GM19023 (cell line): ENCODE measurements at regions not wholly inside any gene's neighbourhood (a gene's known extent, or its start where the extent isn't known, plus 50 kb on each side); places are given as distances from the start of the nearest gene placed in this dataset.

Experiments
- ATAC-seq: cut with Tn5 transposase; IDR thresholded peaks from one replicate; pipeline ENCODE4 v1.9.1; 2021; ENCODE audit warnings: mild to moderate bottlenecking, moderate library complexity; ENCODE audit not compliant: unreplicated experiment

DNA sequence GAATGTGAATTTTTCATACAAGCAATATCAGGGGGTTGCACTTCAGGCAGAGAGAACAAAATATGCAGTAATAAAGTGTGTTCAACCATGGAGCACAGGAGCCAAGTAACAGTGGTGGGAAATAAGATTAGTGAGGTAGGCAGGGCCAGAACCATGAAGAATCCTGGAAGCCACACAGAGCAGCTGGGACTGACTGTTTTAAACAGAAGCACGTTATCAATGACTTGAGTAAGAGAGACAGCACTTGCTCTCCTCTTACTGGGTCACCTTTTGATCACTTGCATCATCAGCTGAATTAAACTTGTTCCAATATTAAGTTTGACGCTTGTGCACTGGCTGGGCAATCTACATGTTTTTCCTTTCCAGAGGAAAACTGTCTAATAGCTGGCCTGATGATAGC is 238.5 kb downstream of the TBX18 start:
- no peak for ATAC-seq

DNA sequence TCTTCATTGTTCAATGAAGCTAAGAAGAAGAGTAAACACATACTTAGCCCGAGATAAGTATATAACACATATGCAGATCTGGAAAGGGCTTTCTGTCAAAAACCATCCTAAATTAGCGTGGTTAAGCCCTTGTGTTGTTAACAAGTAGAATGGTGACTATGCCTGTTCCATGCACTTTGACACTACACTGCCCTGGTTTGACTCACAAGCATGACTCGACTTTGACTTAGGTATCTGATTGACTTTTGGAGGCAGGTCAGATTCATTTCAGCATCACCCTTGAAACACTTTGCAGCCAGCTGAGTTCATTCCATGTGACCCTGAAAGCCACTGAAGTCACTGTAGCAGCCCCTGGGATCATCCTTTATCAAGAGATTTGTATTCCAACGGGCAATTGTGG is 239.8 kb downstream of the TBX18 start:
- no peak for ATAC-seq

DNA sequence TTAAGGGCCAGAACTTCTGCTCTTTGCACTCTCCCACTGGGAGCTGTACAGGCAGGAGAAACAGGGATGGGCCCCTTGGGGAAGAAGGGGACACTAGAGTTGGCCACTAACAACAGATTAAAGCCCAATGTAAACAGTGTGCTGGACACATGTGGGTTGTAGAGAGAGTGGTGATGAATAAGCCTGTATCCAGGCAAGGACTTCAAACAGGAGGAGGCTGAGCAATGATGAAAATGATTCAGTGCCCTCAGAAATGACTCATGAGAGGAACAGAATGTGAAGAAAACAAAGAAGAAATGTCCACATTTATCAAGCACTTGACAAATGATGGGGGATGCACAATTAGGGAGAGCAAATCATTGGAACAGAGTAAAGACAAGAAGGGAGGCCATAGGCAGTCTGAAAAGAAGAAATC is 242.3 kb downstream of the TBX18 start:
- ATAC-seq: no peak

DNA sequence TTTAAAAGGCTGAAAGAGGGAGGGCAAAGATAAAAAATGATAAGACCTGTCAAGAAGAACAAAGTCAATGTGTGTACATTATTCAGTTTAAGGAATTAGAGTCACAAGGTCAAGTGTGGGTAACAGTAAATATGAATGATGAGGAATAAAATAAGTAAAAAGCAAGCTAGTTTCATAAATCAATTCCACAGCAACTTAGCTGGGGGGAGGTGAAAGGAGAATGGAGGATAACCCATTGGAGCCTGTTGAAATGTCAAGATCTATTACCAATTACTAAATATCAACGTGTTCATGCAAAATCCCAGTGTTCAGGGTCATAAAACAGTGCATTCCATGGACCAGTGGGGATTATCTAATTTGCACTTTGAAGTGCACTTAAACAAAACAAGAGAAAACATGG is 242.9 kb downstream of the TBX18 start:
- no peak for ATAC-seq

DNA sequence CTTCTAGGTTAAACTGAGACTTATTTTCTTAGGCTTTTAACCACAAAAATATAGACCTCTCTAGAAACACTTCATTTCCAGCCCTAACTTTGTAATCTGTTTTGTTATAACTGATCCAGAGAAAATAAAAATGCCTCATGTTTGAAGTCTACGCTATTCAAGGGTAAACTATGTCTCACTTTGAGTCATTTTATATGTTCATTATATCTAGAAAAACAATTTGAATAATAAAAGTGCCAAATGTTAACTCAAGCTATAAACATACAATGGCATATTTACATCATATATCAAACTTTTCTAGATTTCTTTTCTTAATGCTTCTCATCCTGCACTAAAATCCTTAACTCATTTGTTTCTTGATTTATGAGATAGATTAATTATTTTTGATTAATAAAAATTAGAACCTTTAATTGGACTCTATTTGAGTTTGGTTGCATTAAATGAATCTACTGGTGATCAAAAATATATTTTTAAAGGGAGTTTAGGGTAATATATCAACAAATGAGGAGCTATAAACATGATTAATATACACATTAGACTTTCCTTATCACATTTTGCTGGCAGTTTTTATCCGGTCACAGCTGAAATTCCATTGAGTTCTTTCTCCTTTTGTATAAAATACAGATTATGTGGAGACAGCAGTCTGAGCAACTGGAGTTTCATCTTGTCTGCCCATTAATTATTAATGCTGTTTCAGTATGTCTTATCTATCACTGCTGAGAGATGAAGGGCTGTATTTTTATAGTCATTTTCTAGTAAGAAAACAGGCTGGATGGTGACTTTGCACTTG is 246.5 kb downstream of the TBX18 start:
- ATAC-seq: no peak

DNA sequence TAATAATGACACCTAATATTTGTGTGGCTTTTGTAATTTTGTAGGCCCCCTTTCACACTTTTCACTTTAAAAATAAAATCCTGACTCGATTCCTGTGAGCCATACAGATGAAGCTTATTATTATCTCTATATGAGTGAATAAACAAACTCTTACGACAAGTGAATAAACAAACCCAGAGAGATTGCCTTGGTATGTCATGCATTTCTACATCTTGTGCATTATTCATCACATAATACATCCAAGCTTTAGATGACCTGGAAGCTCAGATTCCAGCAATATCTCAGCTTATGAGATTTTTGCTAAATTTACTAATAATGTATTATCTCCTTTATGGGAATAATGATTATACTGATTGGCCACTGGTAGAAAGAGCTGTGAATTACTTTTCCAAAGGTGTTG is 248.2 kb downstream of the TBX18 start:
- no peak for ATAC-seq

DNA sequence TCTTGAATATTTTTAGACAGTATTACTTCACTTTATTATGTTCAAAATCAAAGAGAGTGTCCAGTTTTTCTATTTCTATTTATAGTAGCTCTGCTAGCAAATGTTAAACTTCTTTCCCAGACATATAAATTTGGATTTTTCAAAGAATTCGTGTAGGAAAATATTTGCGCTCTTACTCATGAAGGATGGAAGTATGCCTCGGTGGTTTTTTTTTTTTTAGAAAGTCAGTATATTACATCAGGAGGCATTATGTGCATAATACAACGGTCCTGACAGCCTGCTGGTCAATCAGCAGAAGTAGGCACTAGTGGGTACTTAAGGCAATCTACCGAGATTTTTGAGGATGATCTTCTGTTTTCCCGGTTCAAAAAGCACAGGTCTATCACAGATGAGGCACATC is 249.3 kb downstream of the TBX18 start:
- no peak for ATAC-seq

DNA sequence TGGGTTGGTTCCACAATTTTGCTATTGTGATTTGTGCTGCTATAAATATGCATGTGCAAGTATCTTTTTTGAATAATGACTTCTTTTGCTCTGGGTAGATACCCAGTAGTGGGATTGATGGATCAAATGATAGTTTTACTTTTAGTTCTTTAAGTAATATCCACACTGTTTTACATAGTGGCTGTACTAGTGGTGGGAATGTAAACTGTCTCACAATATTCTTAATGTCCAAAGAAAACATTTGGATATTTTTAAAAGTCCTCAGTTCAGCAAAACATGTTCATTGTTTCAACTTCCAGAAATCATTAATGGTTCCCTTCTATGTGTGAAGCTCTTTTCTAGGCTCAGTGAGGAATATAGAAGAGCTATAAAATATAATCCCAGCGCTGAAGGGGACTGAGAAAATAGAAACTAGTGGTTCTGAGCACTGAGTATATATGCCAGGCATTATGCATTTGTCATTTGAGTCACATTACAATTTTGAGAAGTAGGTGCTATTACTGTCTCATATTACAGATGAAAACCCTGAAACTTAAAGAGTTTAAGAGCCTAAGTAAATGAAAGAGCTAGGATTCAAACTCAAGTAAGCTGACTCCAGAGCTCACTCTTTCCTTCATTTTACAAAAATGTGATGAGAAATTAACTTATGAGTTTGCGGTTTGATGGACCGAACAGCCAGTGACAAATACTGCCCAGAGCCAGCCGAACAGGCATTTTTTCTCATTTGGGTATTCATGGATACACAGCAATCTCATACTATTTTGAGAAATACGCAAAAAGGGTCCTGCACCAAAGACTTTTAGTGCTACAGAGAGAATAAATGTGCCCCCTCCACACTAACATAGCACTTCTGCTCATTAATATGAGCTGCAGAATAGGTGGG is 250.1 kb downstream of the TBX18 start:
- no peak for ATAC-seq

DNA sequence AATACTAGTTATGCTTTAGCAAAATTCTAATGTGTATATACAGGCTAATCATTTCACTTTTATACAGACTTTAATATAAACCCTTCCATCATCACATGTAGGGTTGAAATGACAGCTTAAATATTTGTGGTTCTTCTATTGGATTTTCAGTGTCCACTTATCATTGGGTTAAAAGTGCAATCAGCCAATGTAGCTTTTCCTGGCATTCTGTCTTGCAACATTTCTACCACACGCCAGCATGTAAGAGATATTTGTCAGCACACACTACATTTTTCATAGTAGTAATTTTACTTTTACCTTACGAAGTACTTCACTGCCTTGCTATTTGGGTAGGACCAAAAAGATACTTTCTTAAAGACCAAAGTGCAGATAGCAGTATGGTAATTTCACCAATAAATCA is 252.0 kb downstream of the TBX18 start:
- no peak for ATAC-seq

DNA sequence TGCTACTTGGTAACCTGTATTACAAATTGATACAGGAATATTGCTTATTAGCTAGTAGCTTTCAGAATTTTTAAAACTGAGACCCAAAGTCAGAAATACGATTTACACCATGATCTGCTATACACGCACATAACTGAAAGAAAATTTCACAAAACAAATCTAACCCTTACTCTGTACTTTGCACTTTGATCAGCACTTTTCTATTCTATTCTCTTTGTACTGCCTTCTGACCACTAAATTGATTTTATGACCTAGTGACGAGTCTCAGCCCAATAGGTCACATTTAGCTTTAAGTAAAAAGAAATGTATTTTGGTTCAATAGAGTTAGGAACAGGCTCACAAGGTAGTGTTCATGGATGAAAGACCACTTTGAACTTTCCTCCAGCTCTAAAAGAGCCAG is 252.5 kb downstream of the TBX18 start:
- ATAC-seq: no peak

DNA sequence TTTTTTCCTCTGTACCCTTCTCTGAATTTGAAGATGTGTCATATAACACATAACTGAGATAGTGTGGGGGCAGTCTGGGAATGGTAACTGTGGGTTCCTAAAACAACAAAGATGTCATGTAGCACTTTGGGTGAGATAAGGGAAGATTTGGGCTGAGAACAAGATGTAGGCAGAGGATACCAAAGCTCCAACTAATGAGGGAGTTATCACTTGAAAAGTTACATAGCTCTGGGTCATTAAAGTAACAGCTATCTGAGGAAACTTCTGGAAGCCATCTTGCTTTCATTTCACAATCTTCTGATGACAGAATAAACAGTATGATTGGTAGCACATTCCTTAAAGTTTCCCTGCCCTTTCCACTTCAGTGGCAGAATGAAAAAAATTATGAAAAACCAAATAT is 255.4 kb downstream of the TBX18 start:
- no peak for ATAC-seq

DNA sequence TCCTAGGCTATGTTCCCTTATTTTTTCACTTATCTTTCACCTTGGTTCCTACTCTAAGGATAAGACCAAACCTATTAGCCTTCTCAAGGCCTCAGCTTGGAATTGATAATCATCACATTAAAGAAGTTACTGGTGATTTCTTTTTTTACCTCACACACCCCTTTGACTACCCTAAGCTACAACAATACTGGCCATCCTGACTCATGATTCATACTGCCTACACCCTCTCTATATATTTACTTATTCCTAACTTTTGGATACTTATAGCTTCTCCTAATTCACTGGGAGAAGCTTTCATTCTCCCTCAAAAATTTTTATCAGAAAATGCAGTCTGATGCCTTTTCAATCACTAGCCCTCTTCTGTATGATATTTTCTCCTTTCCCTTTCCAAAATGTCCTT is 256.1 kb downstream of the TBX18 start:
- ATAC-seq: no peak

DNA sequence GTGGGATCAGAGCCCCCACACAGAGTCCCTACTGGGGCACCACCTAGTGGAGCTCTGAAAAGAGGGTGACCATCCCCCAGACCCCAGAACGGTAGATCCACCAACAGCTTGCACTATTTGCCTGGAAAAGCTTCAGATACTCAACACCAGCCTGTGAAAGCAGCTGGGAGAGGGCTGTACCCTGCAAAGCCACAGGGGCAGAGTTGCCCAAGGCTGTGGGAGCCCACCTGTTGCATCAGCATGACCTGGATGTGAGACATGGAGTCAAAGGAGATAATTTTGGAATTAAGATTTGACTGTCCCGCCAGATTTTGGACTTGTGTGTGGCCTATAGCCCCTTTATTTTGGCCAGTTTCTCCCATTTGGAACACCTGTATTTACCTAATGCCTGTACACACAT is 260.4 kb downstream of the TBX18 start:
- ATAC-seq: no peak

DNA sequence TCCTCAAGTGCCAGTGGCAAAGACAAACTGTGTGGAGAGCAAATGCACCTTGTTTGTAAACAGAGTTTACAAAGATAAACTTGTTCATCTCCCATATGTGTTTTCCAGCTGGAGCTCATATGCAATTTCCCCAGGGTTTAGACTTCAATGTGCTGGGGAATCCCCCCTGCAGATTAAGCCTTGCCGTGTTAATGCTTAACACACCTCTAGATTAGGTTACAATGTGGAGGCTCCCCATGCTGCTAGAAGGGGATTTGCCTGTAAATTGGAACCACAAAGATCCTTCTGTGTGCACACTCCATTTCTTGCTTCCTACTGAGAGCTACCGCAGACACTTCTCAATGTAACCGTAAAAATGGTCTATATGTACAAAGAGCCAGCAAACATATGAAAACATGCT is 263.1 kb downstream of the TBX18 start:
- no peak for ATAC-seq

DNA sequence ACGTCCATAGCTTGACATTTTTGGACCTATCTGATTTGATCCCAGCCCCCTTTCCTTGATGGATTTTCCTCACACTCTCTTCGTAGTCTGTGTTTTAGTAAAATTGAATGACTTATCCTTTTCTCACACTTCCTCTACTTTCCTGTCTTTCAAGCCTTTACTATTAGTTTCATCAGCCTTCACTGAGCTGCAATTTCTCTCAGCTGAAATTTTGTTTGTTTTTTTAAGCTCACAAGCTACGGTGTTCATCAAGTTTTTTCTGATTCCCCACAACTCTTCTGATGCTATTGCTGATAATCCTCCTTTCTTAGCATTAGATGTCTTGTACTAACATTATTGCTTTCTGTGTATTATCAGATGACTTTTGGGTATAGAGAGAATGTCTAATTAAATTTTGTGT is 263.7 kb downstream of the TBX18 start:
- ATAC-seq: no peak

DNA sequence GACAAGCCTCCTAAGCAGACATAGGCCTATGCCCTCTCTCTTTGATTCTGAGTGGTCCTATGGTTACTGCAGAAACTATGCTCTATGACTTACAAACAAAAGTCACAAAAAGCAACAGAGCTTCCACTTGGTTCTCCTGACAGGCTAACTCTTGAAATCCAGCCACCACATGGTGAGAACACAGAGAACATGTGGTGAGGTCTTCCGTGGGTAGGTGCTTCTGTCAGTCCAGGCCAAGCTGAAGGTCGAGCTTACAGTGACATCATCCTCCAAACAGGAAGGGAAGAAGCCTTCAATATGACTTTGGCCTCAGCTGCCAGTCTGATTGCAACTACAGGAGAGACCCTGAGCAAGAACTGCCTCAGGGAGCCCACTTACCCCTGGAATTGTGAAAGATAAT is 265.5 kb downstream of the TBX18 start:
- no peak for ATAC-seq

DNA sequence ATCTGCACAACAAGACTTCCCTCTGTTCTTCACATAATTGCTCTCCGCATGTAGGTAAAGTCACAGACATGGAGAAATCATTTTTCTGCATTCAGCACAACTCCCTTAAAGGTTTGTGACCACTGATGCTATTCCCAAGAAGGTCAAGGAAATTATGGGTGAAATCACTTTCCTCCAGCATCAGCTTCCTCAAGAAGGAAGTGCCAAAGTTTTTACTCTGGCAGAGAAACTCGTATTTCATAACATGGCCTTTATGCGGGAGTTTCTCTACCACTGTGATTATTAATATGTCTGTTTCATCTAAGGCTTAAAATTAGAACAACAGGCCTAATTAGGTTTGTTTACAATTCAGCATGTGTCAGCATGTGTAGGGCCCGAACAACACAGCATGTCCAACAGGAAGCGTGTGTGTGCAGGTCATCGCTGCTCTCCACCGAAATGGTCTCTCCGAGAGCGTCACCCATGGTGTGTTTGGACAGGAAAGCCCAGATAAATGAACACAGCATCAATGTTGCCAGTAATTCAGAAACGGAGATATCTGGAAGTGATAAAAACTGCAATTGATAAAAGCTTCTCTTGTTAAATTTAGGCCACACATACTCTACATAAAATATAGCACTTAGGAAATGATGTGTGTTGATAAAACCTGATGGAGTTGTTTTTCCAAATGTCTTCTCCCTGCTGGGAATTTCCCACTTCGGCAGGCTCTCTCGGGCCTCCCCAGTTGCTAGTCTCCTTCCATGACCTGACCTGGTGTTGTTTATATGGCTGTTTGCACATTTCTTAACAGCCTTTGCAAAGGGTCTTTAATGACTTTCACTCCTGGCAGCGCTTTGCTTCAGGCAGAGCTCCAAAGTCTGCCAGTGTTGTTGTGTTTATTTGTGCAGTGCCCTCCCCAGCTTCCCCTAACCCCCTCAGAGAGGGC is 265.1 kb upstream of the CEP162 start:
- ATAC-seq: no peak

DNA sequence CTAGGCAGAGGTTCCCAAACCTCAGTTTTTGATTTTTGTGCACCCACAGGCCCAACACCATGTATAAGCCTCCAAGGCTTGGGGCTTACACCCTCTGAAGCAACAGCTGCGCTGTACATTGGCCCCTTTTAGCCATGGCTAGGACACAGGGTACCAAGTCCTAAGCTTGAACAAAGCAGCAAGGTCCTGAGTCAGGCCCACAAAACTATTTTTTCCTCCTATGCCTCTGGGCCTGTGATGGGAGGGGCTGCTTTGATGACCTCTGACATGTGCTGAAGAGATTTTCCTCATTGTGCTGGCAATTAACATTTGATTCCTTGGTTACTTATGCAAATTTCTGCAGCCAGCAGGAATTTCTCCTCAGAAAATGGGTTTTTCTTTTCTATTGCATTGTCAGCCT is 262.2 kb upstream of the CEP162 start:
- no peak for ATAC-seq

DNA sequence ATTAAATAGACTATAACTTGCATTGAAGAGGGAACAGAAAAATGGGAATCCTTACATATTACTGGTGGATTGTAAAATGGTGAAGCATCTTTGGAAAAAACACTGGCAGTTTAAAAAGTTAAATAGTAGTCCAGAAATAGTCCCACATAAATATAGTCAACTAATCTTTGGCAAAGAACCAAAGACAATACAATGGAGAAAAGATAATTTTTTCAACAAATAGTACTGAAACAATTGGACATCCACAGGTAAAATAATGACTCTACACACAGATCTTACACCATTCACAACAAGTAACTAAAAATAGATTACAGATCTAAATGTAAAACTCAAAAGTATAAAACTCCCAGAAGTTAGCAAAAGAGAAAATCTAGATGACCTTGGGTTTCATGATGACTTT is 259.1 kb upstream of the CEP162 start:
- ATAC-seq: no peak

DNA sequence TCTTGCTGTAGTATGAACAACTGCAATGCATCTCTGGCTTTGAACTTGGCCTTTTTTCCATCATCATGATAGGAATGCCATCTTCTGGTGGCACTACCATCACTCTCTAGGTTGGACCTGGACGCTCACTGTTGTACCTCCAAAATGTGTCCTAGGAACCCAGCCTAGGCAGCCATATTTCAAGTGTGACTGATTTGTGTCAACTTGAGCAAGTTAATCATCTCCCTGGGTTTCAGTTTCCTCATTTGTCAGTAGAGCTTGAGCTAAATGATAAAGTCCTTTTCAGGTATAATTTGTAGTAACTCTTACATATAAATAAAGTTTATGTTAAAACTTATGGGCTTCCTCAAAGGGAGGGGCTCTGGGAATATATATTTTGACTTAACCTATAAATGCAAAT is 241.7 kb upstream of the CEP162 start:
- ATAC-seq: no peak

DNA sequence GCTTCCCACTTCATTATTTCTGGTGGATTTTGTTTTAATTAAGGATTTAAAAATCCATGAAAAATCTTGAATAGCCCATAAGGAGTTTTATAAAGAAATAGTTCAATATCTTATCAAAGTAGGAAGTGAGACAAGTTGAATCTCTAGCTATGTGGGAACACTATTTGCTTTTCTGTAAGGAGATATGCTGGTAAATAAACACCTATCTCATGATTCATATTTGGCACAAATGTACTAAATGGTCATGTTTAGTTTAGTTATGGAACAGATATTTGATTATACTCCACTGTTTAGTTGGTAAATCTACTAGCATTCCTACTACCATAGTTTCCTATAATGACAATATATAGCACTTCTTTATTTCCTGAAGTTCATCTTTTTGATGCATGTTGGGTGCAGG is 239.9 kb upstream of the CEP162 start:
- no peak for ATAC-seq
